Fibroblast of lung (primary cell): ENCODE measurements at regions not wholly inside any gene's neighbourhood (a gene's known extent, or its start where the extent isn't known, plus 50 kb on each side); places are given as distances from the start of the nearest gene placed in this dataset.

Experiments
- DNase-seq, 2 donors: peaks; one replicate each; pipeline versions ENCODE4 v3.0.0 to v3.0.0-alpha.2; 2010; ENCODE audit warnings: low read depth in 2 of 2
- H2AFZ ChIP-seq: 2 replicates; pipeline ENCODE4 v1.5.1; 2012; ENCODE audit warnings: low read length, control low read depth, inconsistent platforms
- H3K27ac ChIP-seq: 2 replicates; pipeline ENCODE4 v1.5.1; 2011; ENCODE audit warnings: low read length, control low read depth; ENCODE audit not compliant: insufficient read depth
- H3K27me3 ChIP-seq: 2 replicates; pipeline ENCODE4 v1.5.1; 2011; ENCODE audit warnings: mild to moderate bottlenecking, low read length; ENCODE audit not compliant: control insufficient read depth, insufficient read depth
- H3K36me3 ChIP-seq: 2 replicates; pipeline ENCODE4 v1.5.1; 2011; ENCODE audit warnings: low read length; ENCODE audit not compliant: control insufficient read depth, insufficient read depth
- H3K4me1 ChIP-seq: 2 replicates; pipeline ENCODE4 v1.5.1; 2011; ENCODE audit warnings: low read length; ENCODE audit not compliant: control insufficient read depth, insufficient read depth; ENCODE audit errors: extremely low read depth
- H3K4me2 ChIP-seq: 2 replicates; pipeline ENCODE4 v1.5.1; 2011; ENCODE audit warnings: low read length, control low read depth; ENCODE audit not compliant: insufficient read depth; ENCODE audit errors: extremely low read depth
- H3K4me3 ChIP-seq, 4 experiments: fragments of 200-600 bp in 1 of 4; sonication (generic) in 1 of 4; replicated peaks in 1 of 4; 2 replicates each; pipeline ENCODE4 v1.5.1; 2011 to 2016; ENCODE audit warnings: low read length in 4 of 4, low read depth in 3 of 4, mild to moderate bottlenecking in 3 of 4, control low read depth in 2 of 4, inconsistent platforms in 1 of 4, mixed read lengths in 1 of 4; ENCODE audit not compliant: insufficient read depth in 1 of 4; ENCODE audit errors: control extremely low read depth in 1 of 4
- H3K79me2 ChIP-seq: 2 replicates; pipeline ENCODE4 v1.5.1; 2012; ENCODE audit warnings: mild to moderate bottlenecking, low read length, inconsistent platforms; ENCODE audit not compliant: control insufficient read depth, insufficient read depth
- H3K9ac ChIP-seq: 2 replicates; pipeline ENCODE4 v1.5.1; 2011; ENCODE audit warnings: mild to moderate bottlenecking, low read length, control low read depth; ENCODE audit not compliant: insufficient read depth
- H3K9me3 ChIP-seq: 2 replicates; pipeline ENCODE4 v1.5.1; 2012; ENCODE audit warnings: low read depth, low read length; ENCODE audit not compliant: control insufficient read depth, insufficient read depth
- H4K20me1 ChIP-seq: 2 replicates; pipeline ENCODE4 v1.5.1; 2011; ENCODE audit warnings: low read length; ENCODE audit not compliant: control insufficient read depth, insufficient read depth; ENCODE audit errors: extremely low read depth
- EZH2 ChIP-seq: IDR thresholded peaks from 2 replicates; pipeline ENCODE4 v1.5.1; 2012; ENCODE audit warnings: low read length, control low read depth, mild to moderate bottlenecking; ENCODE audit errors: missing control alignments
- TF ChIP-seq, protein P1 (sequence below), 2 donors: IDR thresholded peaks in 1 of 2; conservative IDR thresholded peaks in 1 of 2; 1 replicate in 1 of 2; 2 replicates in 1 of 2; pipeline ENCODE4 v1.5.1; 2011 to 2012; ENCODE audit warnings: low read length in 2 of 2, control low read depth in 1 of 2, inconsistent platforms in 1 of 2, low read depth in 1 of 2, mild to moderate bottlenecking in 1 of 2

DNA sequence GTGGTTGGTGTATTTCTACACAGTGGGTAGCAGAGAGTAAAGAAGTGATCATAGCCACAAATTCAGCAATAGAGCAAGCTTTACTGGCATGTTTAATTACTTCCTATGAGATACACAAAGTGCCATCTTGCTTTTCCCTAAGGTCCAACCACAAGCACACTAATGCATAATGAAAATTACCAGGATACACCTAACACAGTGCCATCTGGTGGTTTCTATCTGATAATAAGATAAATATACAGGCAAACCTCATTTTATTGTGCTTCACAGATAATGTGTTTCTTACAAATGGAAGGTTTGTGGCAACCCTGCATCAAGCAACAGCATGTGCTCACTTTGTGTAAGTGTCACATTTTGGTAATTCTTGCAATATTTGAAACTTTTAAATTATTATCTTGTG lies 223.0 kb downstream of the NSUN3 start:
- TF ChIP-seq, protein P1, sequence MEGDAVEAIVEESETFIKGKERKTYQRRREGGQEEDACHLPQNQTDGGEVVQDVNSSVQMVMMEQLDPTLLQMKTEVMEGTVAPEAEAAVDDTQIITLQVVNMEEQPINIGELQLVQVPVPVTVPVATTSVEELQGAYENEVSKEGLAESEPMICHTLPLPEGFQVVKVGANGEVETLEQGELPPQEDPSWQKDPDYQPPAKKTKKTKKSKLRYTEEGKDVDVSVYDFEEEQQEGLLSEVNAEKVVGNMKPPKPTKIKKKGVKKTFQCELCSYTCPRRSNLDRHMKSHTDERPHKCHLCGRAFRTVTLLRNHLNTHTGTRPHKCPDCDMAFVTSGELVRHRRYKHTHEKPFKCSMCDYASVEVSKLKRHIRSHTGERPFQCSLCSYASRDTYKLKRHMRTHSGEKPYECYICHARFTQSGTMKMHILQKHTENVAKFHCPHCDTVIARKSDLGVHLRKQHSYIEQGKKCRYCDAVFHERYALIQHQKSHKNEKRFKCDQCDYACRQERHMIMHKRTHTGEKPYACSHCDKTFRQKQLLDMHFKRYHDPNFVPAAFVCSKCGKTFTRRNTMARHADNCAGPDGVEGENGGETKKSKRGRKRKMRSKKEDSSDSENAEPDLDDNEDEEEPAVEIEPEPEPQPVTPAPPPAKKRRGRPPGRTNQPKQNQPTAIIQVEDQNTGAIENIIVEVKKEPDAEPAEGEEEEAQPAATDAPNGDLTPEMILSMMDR (conservative IDR thresholded peaks at IDR 0.05 in 1 of 2, IDR thresholded peaks at IDR 0.05 in 1 of 2; ENCODE audit: low read depth in 1 of 2, low read length in 2 of 2) = peak in 1 of 2 donors; percentile 21
- TF ChIP-seq EZH2 = no peak

DNA sequence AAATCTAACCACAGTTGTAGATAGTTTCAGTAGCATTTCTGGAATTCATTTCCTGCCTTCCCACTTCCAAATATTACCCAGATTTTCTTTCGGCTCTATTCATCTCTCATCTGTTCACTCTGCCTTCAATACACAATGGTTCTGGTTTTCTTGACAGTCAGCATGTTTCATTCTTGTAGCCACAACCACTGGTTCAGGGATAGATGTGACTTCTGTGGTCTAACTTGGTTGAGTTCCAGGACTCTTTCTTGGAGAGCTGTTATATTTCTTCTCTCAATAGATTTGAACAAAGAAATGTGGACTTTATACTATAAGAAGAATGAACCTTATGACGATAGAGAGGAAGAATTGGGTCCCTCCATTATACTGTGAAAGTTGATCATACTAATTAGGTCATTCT lies 228.8 kb downstream of the NSUN3 start:
- H4K20me1 ChIP-seq = no peaks in the 10 kb centered on the region

More for the DNA sequence above, 223.0 kb downstream of the NSUN3 start:
- H3K9ac ChIP-seq = no peak overlapping the region
- no peaks in the 10 kb centered on the region for H3K79me2 ChIP-seq
- no peak overlapping the region for H3K27ac ChIP-seq
- no peaks in the 10 kb centered on the region for H3K27me3 ChIP-seq
- H3K36me3 ChIP-seq = no peaks in the 10 kb centered on the region
- H3K4me1 ChIP-seq = no peaks in the 10 kb centered on the region
- H2AFZ ChIP-seq = no peak overlapping the region
- no peaks in the 10 kb centered on the region for H3K9me3 ChIP-seq
- H3K4me3 ChIP-seq = no peak overlapping the region
- DNase-seq = peak; percentile 3 to 18
- H3K4me2 ChIP-seq = no peak overlapping the region
- H4K20me1 ChIP-seq = no peaks in the 10 kb centered on the region

DNA sequence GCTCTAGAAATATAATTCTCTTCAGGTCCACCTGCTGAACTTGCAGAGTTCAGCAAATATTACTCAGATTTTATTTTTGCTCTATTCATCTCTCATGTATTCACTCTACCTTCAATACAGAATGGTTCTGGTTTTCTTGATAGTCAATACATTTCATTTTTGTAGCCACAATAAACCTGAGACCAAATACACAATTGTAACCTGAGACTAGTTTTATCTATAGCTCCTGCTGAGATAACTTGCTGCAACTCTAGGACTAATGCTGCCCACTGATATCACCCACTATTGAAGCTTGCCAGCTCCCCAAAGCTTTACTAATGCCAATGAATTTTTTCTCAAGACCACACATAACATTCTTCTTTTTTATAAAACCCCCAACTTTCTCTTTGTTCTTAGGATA lies 229.3 kb downstream of the NSUN3 start:
- Histone ChIP-seq H3K4me1 (no peaks in the 10 kb centered on the region), H3K27ac (no peak overlapping the region), H3K27me3 (no peaks in the 10 kb centered on the region), H3K9ac (no peak overlapping the region), H3K4me2 (no peak overlapping the region), H3K9me3 (no peaks in the 10 kb centered on the region), H4K20me1 (no peaks in the 10 kb centered on the region), H3K36me3 (no peaks in the 10 kb centered on the region), H2AFZ (no peak overlapping the region), H3K79me2 (no peaks in the 10 kb centered on the region), H3K4me3 (no peak overlapping the region)
- DNase-seq = no peak
- TF ChIP-seq, protein P1 (conservative IDR thresholded peaks at IDR 0.05 in 1 of 2, IDR thresholded peaks at IDR 0.05 in 1 of 2; ENCODE audit: low read depth in 1 of 2, low read length in 2 of 2) = no peak
- no peak for TF ChIP-seq EZH2

More for the DNA sequence above, 228.8 kb downstream of the NSUN3 start:
- H3K79me2 ChIP-seq = no peaks in the 10 kb centered on the region
- H3K27ac ChIP-seq = no peak overlapping the region
- H3K9ac ChIP-seq = no peak overlapping the region
- no peak overlapping the region for H3K4me3 ChIP-seq
- H2AFZ ChIP-seq = no peak overlapping the region
- H3K9me3 ChIP-seq = no peaks in the 10 kb centered on the region
- TF ChIP-seq, protein P1 (conservative IDR thresholded peaks at IDR 0.05 in 1 of 2, IDR thresholded peaks at IDR 0.05 in 1 of 2; ENCODE audit: low read depth in 1 of 2, low read length in 2 of 2) = no peak
- TF ChIP-seq EZH2 = no peak
- H3K4me1 ChIP-seq = no peaks in the 10 kb centered on the region
- H3K4me2 ChIP-seq = no peak overlapping the region
- no peaks in the 10 kb centered on the region for H3K27me3 ChIP-seq
- DNase-seq = peak in 1 of 2 donors; percentile 76
- no peaks in the 10 kb centered on the region for H3K36me3 ChIP-seq
